Endothelial cell of umbilical vein (primary cell): ENCODE measurements at regions not wholly inside any gene's neighbourhood (a gene's known extent, or its start where the extent isn't known, plus 50 kb on each side); places are given as distances from the start of the nearest gene placed in this dataset.

Experiments used
- BruUV-seq: library from RNA; stranded (reverse); fragments of 400-500 nt; replicated peaks from 2 replicates; lab custom pipeline; 2021; lab: Mats Ljungman, UMichigan
- CTCF ChIA-PET: fragments of 300-600, 350-600 bp; sonication (Branson Sonifier 250); formaldehyde crosslinking; loops from one replicate; lab custom pipeline; 2021; ENCODE audit warnings: antibody characterized with exemption, inconsistent platforms; lab: Charles Lee
- POLR2A ChIA-PET: fragments of 300-600, 350-600 bp; sonication (Branson Sonifier 250); formaldehyde crosslinking; loops from one replicate; lab custom pipeline; 2021; ENCODE audit warnings: antibody characterized with exemption, inconsistent platforms; lab: Charles Lee
- DNase-seq: peaks from one replicate; pipeline ENCODE4 v3.0.0-alpha.2; 2011; ENCODE audit warnings: low read depth, low spot score
- FAIRE-seq: peaks from 2 replicates; lab custom pipeline; 2011; peaks lifted over from hg19 to GRCh38; lab: Jason Lieb, UNC
- H2AFZ ChIP-seq: 2 replicates; pipeline ENCODE4 v1.6.0; 2012; ENCODE audit warnings: low read depth, low read length, control low read depth, inconsistent platforms
- H3K27ac ChIP-seq: 2 replicates; pipeline ENCODE4 v1.5.1; 2011; ENCODE audit warnings: low read depth, mild to moderate bottlenecking, control low read depth, low read length, moderate library complexity; ENCODE audit not compliant: insufficient read depth
- H3K27me3 ChIP-seq, 2 experiments: 2 replicates each; pipeline versions ENCODE4 v1.6.0 to v1.6.1; 2011; ENCODE audit warnings: low read length in 2 of 2, mixed read lengths in 1 of 2; ENCODE audit not compliant: control insufficient read depth in 2 of 2, insufficient read depth in 2 of 2
- H3K36me3 ChIP-seq, 2 experiments: 2 replicates in 1 of 2; 3 replicates in 1 of 2; pipeline ENCODE4 v1.5.1; 2011; ENCODE audit warnings: low read length in 2 of 2, mild to moderate bottlenecking in 1 of 2, moderate library complexity in 1 of 2; ENCODE audit not compliant: control insufficient read depth in 2 of 2, insufficient read depth in 2 of 2; ENCODE audit errors: extremely low read depth in 1 of 2
- H3K4me1 ChIP-seq: 3 replicates; pipeline ENCODE4 v1.5.1; 2011; ENCODE audit warnings: mild to moderate bottlenecking, low read length; ENCODE audit not compliant: control insufficient read depth, insufficient read depth; ENCODE audit errors: extremely low read depth
- H3K4me2 ChIP-seq: 2 replicates; pipeline ENCODE4 v1.6.1; 2011; ENCODE audit warnings: low read length, control low read depth, mixed read lengths; ENCODE audit not compliant: insufficient read depth
- H3K4me3 ChIP-seq, 3 experiments: fragments of 200-600 bp in 1 of 3; sonication (generic), shearing (Covaris generic) in 1 of 3; replicated peaks in 1 of 3; 2 replicates each; pipeline ENCODE4 v1.5.1; 2011 to 2016; ENCODE audit warnings: control low read depth in 3 of 3, low read length in 3 of 3, mild to moderate bottlenecking in 2 of 3, inconsistent platforms in 1 of 3, low read depth in 1 of 3, moderate library complexity in 1 of 3; ENCODE audit not compliant: insufficient read depth in 1 of 3
- H3K79me2 ChIP-seq: 2 replicates; pipeline ENCODE4 v1.6.0; 2012; ENCODE audit warnings: low read length, inconsistent platforms; ENCODE audit not compliant: control insufficient read depth, insufficient read depth
- H3K9ac ChIP-seq: replicated peaks from 2 replicates; pipeline ENCODE3; 2011; ENCODE audit warnings: low read length, control low read depth; ENCODE audit not compliant: insufficient read depth; ENCODE audit errors: extremely low read depth
- H3K9me1 ChIP-seq: replicated peaks from 3 replicates; pipeline ENCODE4 v1.6.0; 2011; ENCODE audit warnings: mild to moderate bottlenecking, low read length; ENCODE audit not compliant: control insufficient read depth, insufficient read depth; ENCODE audit errors: extremely low read depth
- H3K9me3 ChIP-seq: replicated peaks from 2 replicates; pipeline ENCODE4 v1.5.1; 2012; ENCODE audit warnings: low read length, inconsistent platforms; ENCODE audit not compliant: control insufficient read depth, insufficient read depth
- H4K20me1 ChIP-seq: replicated peaks from 2 replicates; pipeline ENCODE3; 2011; ENCODE audit warnings: mild to moderate bottlenecking, low read length; ENCODE audit not compliant: control insufficient read depth, insufficient read depth; ENCODE audit errors: extremely low read depth
- GATA2 ChIP-seq: IDR thresholded peaks from 2 replicates; pipeline ENCODE4 v1.7.0; 2011; ENCODE audit warnings: low read depth, mild to moderate bottlenecking, moderate library complexity, mixed read lengths, low read length; ENCODE audit not compliant: insufficient read length, insufficient read depth
- JUN ChIP-seq: IDR thresholded peaks from 2 replicates; pipeline ENCODE4 v1.6.1; 2011; ENCODE audit warnings: borderline replicate concordance, low read depth; ENCODE audit not compliant: insufficient read length, insufficient read depth
- MYC ChIP-seq: IDR thresholded peaks from one replicate; pipeline ENCODE4 v1.6.1; 2011; ENCODE audit warnings: mild to moderate bottlenecking, low read depth, low read length
- POLR2AphosphoS5 ChIP-seq: IDR thresholded peaks from 2 replicates; pipeline ENCODE4 v1.6.1; 2012; ENCODE audit warnings: low read depth, mild to moderate bottlenecking, control low read depth, low read length, moderate library complexity; ENCODE audit not compliant: insufficient read depth
- dilution Hi-C: fragments of 300-500 bp; cut with MboI; formaldehyde crosslinking; loops from one replicate; pipeline ENCODE4 v1.15.0; 2019; ENCODE audit warnings: low sequenced_read_pairs; ENCODE audit not compliant: extremely low pct_ligation_motif_present
- intact Hi-C: fragments of 100-400 bp; cut with micrococcal nuclease; formaldehyde crosslinking; loops from one replicate; pipeline ENCODE4 v1.10.0; 2022
- TF ChIP-seq, protein P1 (sequence below): IDR thresholded peaks from 2 replicates; pipeline ENCODE4 v1.6.1; 2011; ENCODE audit not compliant: insufficient read depth, insufficient read length

GRCh38 chr15:95442107-95442719 lies 888.3 kb upstream of the NR2F2 start:
- no peak for FAIRE-seq
- POLR2A ChIA-PET: no interaction called here
- dilution Hi-C loops: no loop called here

GRCh38 chr15:95444860-95445259 lies 885.6 kb upstream of the NR2F2 start:
- Histone ChIP-seq H3K4me2 (no peak overlapping the region), H3K9me1 (no peaks in the 10 kb centered on the region), H3K36me3 (no peaks in the 10 kb centered on the region), H3K9ac (no peak overlapping the region), H3K27ac (no peak overlapping the region), H3K9me3 (no peaks in the 10 kb centered on the region), H3K4me1 (peaks cover 13% of the 10 kb centered on the region), H3K27me3 (no peaks in the 10 kb centered on the region), H2AFZ (no peak overlapping the region), H3K79me2 (no peaks in the 10 kb centered on the region), H3K4me3 (no peak overlapping the region), H4K20me1 (no peaks in the 10 kb centered on the region)
- intact Hi-C loops: no loop called here
- no TSS peak for BruUV-seq
- dilution Hi-C loops: no loop called here
- DNase-seq (no peak), FAIRE-seq (no peak)
- POLR2A ChIA-PET: no interaction called here
- CTCF ChIA-PET: no interaction called here
- TF ChIP-seq GATA2: no peak
- no peak for TF ChIP-seq POLR2AphosphoS5
- no peak for TF ChIP-seq MYC
- TF ChIP-seq, protein P1, sequence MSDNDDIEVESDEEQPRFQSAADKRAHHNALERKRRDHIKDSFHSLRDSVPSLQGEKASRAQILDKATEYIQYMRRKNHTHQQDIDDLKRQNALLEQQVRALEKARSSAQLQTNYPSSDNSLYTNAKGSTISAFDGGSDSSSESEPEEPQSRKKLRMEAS: no peak

More at GRCh38 chr15:95442107-95442719, 888.3 kb upstream of the NR2F2 start:
- H3K9me1 ChIP-seq: no peaks in the 10 kb centered on the region
- no peaks in the 10 kb centered on the region for H4K20me1 ChIP-seq
- no peak overlapping the region for H3K4me3 ChIP-seq
- no peak overlapping the region for H2AFZ ChIP-seq
- H3K27ac ChIP-seq: no peak overlapping the region
- CTCF ChIA-PET: no interaction called here
- no peak for TF ChIP-seq JUN
- no TSS peak for BruUV-seq
- no peaks in the 10 kb centered on the region for H3K79me2 ChIP-seq
- DNase-seq: no peak
- no peaks in the 10 kb centered on the region for H3K9me3 ChIP-seq
- no peak overlapping the region for H3K4me2 ChIP-seq
- no peak overlapping the region for H3K9ac ChIP-seq
- no peaks in the 10 kb centered on the region for H3K36me3 ChIP-seq
- intact Hi-C loops: no loop called here
- H3K4me1 ChIP-seq: peaks cover 4% of the 10 kb centered on the region
- no peaks in the 10 kb centered on the region for H3K27me3 ChIP-seq
